HG02798 (cell line): ENCODE measurements at regions not wholly inside any gene's neighbourhood (a gene's known extent, or its start where the extent isn't known, plus 50 kb on each side); places are given as distances from the start of the nearest gene placed in this dataset.

ENCODE experiments used
- ATAC-seq: cut with Tn5 transposase; IDR thresholded peaks from one replicate; pipeline ENCODE4 v1.9.1; 2021; ENCODE audit warnings: mild to moderate bottlenecking; ENCODE audit not compliant: unreplicated experiment, poor library complexity

DNA sequence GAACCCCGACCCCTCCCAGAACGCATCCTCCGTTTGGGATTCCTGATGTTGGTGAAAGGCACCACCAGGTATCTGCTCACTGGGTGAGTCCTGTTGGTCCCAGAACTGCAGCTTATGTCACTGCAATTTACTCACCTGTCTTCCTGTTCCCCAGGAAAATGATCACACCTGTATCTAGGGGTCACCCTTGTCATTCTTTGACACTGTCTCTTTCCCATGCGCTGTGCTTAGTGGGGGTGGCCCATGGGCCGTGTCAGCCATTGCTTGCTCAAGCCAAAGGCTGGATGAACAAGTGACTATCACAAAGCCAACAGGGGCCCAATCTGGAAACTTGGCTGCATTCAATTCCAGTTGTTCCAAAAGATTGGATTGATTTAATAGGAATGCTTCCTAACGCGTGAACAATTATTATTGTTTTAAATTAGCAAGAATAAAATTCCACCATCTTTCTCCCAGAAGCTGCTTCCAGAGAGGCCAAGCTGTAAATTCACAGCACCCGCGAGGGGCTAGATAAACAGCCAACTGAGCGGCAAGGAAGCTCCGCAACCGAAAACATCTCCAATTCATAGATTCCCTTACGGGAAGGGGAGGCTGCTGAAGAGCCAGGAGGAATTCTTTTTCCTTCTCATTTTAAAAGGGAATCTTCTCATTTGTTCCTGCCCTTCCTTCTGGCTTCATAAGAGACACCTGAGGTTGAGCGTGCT, 134.8 kb upstream of the ZMIZ1 start:
- no peak for ATAC-seq

DNA sequence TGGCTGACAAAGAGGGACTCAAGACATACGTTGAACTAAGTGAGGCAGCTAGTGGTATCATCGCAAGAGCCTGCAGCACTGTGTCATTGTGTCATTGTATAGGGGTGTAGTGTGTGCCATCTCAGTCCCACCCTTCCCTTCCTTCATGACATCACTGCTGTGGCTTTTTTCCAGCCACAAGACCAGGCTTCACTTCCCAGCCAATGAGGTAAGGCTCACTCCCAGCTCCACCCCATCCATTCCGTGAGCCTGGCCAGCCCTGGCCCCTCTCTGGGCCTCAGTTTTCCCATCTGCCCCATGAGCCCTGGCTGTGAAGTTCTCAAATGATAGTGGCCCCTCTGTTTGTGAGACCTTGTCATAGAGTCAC, 134.3 kb upstream of the ZMIZ1 start:
- no peak for ATAC-seq

DNA sequence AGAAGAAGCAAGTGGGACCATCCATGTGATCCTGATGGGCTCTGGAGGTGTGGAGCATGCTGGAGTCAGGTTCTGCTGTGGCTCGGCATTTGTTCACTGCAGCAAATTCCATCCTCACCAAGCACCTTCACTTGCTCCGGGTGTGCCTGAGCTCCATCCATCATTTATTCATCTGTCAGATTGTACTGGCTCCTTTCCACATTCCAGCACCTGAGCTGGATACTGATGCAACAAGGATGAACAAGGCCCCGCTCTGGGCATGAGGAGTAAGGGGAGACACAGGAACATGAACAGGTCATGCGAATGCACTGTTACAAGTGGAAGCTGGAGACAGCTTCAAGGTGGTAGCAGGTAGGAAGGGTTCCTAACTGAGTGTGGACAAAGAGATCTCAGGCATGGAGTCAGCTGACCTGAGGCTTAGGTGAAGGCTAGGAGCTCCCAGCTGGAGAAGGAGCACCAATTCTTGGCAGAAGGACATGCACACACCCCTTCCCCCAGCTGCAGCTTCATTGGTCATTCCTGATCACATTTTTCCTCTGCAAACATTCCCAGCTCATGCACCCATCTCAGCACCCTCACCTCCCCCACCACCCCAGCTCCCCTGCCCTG, 133.7 kb upstream of the ZMIZ1 start:
- no peak for ATAC-seq

DNA sequence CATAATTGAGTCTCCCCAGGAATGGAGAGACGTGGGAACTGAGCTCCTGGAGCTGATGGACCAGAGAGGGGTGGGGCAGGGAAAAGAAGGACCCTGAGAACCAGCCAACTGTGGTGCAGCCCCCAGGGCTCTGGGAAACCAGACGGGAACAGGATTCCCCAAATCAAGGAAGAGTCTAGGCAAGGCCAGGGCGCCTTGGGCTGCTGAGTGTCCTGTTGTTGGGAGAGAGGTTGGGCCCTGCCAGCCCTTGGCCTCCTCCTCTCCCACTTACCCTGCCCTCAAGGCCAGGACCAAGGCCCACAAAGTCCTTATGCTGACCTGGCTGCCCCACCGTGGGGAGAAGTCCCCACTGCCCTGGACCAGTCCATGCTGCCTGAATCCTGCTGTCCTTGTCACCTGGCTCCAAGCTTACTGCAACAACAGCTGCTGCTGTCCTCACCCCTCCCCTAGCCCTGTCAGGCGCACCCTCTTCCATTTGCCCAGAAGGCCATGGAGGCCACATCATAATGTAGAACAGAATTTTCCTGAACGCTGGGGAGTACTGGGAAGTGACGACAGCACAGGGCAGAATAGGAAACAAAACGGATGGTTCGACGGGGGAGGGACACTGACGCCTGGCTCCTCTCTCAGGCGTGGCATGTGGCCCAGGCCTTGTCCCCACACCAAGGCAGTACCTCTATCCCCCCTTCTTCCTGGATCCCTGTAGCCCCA, 132.9 kb upstream of the ZMIZ1 start:
- no peak for ATAC-seq

DNA sequence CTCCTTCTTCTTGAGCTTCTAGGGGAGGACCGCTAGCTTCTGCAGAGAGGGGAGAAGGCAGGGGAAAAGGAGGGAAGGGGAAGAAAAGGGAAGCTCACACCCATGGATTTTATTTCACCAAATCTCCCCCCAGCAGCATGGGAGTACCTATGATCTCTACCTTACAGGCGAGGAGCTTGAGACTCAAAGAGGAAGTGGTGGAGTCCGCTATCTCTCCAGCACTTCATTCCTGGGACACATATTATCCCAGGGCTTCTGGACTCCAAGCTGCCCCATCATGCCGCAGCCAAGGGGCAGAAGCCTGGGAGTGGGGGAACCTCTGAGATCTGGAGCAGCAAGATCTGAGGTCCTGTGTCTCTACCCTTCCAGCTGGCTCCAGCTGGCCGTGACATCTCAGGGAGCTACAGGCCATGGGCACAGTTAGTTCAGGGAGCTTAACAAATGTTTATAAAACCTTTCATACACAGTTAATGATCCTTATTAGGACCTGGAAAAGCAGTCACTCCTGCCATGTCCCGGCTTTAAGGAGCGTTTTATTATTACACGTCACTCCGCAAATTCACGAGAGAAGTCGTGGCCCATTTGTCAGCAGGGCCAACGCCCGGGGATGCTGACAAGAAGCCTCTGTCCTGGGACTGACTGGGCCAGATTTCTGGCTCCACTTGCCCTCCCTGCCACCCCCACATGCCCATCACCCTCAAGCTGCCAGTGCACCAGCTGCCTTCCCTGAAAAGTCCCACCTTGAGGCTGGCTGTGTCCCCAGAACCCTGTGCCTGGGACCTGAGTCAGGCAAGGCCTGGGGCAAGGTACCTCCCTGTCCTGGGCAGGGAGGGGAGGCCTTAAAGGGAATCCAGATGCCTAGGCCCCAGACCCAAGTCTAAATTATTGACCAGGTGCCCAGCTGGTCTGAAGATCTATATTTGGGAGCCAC, 132.1 kb upstream of the ZMIZ1 start:
- no peak for ATAC-seq

DNA sequence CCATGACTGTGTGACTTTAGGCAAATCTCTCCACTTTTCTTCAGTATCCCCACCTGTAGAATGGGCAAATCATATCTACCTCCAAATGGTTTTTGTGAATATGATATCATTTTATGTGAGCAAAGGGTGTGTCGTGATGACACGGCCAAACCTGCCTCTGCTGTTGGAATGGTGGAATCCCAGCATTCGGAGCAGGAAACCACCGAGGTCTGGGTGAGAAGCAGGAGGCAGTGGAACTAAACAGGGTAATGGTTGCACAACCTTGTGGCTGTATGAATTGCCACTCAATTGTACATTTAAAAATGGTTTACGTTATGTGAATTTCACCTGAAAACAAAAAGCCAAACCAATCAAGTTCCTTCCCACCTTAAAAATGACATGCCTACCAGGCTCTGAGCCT, 131.4 kb upstream of the ZMIZ1 start:
- no peak for ATAC-seq

DNA sequence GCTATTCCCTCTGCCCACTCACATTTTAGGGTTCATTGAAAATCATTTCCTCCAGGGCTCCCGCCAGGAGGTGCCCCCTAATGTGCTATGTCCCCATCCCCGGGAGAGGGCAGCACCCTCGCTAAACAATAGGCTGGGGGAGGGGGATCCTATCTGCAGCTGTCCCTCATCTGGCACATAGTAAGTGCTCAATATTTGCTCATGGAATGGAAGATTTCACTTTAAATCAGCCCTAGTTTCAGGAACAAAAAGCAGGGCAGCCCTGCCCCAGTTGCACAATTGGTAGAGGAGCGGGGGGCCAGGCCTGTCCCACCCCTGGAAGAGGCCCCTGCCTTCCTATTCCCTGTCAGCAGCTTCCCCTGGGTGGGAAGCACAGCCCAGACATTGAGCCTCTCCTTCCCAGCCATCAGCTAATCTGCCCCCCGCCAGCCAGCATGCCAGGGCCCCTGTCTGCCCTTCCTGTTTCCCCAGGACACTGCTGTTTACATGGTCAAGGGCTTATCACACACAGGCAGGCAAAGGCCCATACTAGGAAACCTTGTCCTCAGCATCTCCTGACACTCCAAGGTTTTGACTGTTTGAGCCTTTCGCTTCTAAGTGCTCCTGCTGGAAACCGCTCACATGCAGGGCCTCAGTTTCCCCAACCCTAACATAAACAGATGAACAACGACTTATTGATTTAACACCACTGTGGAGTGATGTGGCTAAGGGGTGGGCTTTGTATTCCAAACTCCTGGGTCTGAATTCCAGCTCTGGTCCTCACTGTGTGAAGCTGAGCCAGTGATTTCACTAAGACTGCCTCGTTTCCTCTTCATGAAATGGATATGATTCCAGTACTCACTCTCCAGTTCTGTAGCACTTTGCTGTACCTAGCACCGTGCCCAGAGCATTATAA, 130.7 kb upstream of the ZMIZ1 start:
- ATAC-seq, result no peak

DNA sequence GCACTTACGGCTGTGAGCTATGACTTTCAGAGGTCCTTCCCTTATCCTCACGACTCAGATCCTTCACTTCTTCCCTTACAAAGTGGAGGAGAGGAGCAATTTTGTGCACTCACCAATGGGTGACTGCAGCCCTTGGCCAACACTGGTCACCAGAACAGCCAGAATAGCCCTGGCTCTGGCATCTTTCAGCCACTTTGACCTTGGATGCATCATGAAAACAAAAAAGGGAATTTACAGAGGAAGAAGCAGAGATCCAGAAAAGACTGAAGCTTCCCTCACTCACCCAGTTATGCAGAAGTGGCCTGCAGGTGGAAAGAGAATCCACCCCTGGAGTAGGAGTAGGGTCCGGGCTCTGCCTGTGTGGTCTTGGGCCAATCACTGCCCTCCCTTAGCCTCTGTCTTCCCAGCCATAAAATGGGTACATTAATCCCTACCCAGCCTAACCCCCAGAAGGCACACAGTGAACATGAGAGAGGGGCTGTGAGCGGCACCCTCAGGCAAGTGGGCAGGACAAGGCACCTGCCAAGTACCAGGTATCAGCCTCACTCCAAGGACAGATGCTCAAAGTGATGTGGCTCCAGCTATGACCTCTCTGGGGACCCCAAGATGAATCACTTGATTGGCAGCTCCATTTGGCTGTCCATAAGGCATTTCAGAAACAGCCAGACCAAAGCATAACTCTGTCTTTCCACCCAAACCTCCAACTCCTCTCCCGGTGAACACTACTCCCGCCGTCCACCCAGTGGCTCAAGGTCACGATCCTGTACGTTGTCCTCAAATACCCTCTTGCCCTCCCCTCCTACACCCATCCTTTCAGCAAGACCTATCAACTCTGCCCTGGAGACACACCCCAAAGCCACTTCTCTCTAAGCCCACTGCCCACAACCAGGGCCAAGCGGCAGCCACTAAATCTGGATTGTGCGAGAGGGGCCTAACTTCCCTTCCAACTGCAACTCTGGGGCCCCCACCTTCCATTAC, 129.8 kb upstream of the ZMIZ1 start:
- no peak for ATAC-seq

DNA sequence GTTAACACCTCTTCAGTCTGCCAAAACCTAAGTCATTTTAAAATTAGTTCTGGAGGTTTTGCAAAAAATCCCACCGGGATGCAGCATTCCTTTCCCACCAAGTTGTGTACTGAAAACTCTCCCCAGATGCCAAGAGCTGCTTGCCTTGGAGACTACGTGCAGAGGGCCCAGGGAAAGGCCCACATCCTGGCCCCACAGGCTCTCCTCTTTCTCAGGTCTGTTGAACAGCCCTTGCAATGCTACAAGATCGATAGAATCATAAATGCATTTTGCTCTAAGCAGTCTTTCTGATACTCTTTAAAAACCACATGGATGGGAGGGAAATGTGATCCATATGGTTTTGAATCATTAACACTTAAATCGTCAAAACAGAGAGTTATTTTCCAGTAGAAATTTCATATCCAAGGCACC, 126.7 kb upstream of the ZMIZ1 start:
- no peak for ATAC-seq

DNA sequence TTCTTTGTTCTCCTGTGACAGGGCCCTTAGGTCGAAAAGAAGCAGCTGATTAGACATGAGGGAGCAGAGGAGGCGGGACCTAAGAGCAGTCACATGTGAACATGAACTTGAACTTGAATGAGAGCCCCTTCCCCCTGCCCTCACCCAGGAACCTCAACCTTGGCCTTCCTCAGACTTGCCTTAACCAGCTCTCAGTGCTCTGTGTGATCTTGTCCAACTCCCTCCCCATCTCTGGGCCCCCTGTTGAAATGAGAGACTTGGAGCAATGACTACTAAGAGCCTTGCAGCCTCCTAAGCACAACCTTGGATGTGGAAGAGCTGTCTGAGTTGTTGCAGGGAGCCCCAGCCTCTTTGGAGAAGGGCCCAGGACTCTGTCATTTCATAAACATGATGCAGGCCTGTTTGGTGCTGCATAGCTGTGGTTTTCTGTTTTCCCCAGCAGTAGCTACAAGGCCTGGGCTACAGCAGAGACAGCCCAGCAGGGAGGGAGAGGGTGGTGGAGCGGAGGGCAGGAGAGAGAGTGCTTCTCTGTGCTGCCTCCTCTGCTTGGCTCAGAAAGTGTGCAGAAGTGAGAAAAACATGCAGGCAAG, 123.9 kb upstream of the ZMIZ1 start:
- ATAC-seq, result no peak

DNA sequence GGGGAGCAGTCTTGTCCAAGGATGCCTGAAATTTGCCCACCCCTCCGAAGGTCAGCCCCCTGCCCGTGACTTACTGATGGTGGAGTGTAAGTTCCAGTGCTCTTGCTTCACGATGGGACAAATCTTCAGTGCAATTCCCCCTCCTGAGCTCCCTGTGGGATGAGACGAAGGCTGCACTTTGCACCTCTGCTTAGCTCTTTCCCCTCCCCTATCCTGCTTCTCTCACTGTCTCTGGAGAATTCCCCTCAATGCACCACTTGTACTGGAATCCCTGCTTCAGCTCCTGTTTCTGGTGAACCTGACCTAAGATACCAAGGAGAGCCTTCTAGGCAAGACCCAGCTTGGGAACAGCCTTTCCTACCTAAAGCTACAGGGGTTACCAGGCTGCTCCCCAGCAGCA, 122.9 kb upstream of the ZMIZ1 start:
- ATAC-seq, result no peak

DNA sequence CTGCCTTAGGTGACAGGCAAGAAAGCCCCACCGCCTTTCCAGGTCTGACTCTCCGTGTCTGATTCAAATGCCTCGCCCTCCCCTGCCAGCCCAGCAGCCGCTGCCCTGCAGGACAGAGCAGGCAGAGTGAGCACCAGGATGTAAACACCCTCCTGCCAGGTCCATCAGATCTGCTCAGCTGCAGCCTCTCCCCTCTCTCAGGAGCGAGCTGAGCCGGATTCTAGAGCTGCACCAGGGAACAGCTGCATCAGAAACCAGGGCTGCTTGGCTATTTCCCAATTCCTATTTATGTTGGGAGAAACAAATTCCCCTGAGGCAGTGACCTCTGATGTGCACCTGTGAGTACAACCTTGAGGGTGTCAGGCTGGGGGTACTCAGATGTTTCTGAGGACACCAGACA, 121.5 kb upstream of the ZMIZ1 start:
- ATAC-seq, result no peak

DNA sequence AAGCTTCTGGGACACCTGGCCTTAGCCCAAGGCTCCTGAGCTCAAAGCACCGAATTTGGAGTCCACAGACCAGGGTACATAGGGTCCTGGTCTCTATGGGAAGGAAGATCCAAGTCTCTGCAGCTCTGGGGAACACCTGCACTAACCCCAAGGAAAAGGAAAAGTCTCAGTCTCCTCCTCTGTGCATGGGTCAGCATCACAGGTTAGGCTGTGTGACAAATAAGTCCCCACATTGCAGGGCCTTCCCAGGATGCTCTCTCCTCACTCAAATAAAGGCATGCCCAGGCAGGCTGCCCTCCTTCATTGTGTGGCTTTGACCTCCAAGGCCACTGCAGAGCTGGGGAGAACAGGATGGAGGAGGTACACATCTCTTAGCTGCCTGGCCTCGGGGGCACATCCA, 121.0 kb upstream of the ZMIZ1 start:
- no peak for ATAC-seq

DNA sequence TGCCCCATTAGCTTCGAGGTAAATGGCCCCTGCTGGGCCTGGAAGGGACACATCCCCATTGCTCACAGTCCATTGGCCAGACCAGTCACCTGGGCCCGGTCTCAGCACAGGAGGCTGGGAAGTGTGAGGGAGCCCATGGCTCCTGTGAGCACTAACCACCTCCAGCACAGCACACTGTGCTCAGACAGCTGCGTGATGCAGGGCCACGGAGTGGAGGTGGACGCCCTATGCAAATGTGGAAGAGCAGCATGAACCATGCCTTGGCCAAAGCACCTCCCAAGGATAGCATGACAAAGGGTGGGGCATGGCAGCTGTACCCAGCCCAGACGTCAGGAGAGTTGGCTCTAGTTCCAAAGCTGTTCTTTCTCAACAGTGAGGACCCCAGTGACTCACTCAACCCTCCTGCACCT, 120.1 kb upstream of the ZMIZ1 start:
- ATAC-seq, result no peak

DNA sequence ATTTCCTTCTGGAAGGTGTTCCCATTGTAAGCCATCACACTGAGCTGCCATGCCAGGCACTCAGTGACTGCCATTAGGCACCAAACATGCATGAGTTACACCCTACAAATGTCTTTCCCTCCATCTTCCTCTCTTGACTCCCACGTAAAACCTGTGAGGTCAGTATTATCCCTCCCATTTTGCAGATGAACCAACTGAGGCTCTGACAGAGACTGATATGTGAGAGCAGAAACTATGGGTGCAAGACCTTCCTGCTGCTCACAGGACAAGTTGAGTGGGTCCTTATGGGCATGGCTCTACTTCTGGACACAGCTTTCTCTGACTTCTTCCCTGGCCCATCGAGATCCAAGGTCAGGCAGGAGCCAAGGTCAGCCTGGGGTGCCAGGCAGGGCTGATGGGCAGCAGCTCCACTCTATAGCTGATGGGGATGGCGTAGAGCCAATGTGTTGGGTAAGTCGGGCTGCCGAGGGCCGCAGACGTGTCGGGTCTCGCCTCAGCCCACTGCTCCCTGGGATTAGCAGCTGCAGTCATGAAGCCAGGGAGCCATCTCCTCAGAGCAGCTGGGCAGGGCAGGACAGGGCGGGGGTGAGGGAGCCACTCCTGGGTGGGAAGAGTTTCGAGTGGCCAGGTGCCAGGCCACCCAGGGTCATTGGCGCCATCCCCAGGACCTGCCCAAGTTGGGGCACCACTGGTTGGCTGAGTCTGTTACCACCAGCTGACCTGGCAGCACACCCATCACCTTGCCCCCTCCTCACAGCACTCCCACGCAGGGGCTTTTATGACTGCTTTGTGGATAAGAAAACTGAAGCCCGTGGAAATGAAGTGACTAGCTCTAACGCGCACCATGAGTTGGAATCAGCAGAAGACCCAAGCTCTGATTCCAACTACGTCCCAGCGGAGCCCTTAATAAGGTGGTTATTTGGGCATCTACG, 117.8 kb upstream of the ZMIZ1 start:
- no peak for ATAC-seq

DNA sequence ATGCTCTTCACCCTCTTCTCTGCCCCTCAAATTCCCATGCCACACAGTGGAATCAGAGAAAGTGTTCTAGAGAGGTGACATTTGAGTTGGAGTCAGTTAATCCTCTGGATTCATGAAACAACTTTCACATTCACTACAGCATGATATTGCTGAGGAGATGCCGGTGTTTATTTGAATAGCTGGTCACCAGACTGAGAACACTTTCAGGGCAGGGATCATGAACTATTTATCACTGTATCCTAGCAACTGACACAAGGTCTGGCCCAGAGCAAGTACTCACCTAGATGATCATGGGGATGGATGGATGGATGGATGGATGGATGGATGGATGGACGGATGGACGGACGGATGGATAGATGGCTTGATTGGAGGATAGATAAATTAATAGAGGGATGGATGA, 116.7 kb upstream of the ZMIZ1 start:
- ATAC-seq, result no peak

DNA sequence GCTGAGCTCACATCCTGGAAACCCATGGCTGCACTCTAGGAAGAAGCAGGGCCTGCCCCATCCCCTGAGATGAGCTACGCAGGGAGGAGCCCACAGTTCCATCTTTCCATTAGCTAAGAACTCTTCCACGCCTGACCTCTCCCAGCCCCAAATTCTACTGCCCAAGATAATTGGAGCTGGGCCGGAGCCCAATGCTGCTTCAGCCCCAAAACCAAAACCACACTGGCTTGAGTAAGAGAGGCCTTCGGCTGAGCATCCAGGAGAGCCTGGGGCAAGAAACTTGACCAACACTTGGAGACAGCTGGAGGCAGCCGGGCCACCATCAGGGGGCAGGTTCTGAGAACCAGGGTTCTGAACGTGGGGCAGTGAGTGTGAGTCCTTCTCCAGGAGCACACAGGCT, 116.1 kb upstream of the ZMIZ1 start:
- no peak for ATAC-seq
